Right atrium auricular region (tissue), 2 donors: ENCODE measurements at regions not wholly inside any gene's neighbourhood (a gene's known extent, or its start where the extent isn't known, plus 50 kb on each side); places are given as distances from the start of the nearest gene placed in this dataset.

ENCODE experiments used
- DNase-seq: peaks from one replicate; pipeline ENCODE4 v3.0.0-alpha.2; 2019; ENCODE audit warnings: low spot score
- H3K27ac ChIP-seq, 2 donors: fragments of 200-600 bp; sonication (generic); 1 replicate in 1 of 2; 2 replicates in 1 of 2; pipeline ENCODE4 v1.5.1; 2016 to 2019
- H3K27me3 ChIP-seq, 2 donors: fragments of 200-600 bp; sonication (generic); one replicate each; pipeline versions ENCODE4 v1.5.1 to v1.6.0; 2017 to 2019
- H3K36me3 ChIP-seq: fragments of 200-600 bp; sonication (generic); one replicate; pipeline ENCODE4 v1.5.1; 2016
- H3K4me1 ChIP-seq, 2 donors: fragments of 200-600 bp; sonication (generic); one replicate each; pipeline versions ENCODE4 v1.5.1 to v1.6.0; 2017 to 2019
- H3K4me3 ChIP-seq, 2 donors: fragments of 200-600 bp; sonication (generic); 1 replicate in 1 of 2; 2 replicates in 1 of 2; pipeline ENCODE4 v1.5.1; 2017 to 2019; ENCODE audit warnings: mild to moderate bottlenecking in 1 of 2, moderate library complexity in 1 of 2
- H3K9me3 ChIP-seq, 2 donors: fragments of 200-600 bp; sonication (generic); one replicate each; pipeline ENCODE4 v1.5.1; 2019
- CTCF ChIP-seq, 2 donors: fragments of 200-600 bp; sonication (generic); IDR thresholded peaks; one replicate each; pipeline ENCODE4 v1.5.1; 2019; ENCODE audit warnings: antibody characterized with exemption in 2 of 2

GRCh38 chr16:16909126-16909525 is 530.2 kb downstream of the NPIPA7 start:
- no peaks in the 10 kb centered on the region for H3K36me3 ChIP-seq
- H3K4me3 ChIP-seq = no peak overlapping the region
- H3K9me3 ChIP-seq = no peaks in the 10 kb centered on the region
- no peaks in the 10 kb centered on the region for H3K27me3 ChIP-seq
- no peak for DNase-seq
- TF ChIP-seq CTCF (IDR thresholded peaks at IDR 0.05) = no peak
- no peak overlapping the region for H3K27ac ChIP-seq
- H3K4me1 ChIP-seq = no peaks in the 10 kb centered on the region

GRCh38 chr16:16910666-16911065 is 531.7 kb downstream of the NPIPA7 start:
- H3K4me3 ChIP-seq = no peak overlapping the region
- H3K27me3 ChIP-seq = no peaks in the 10 kb centered on the region
- H3K27ac ChIP-seq = no peak overlapping the region
- TF ChIP-seq CTCF (IDR thresholded peaks at IDR 0.05) = no peak
- DNase-seq = no peak
- no peaks in the 10 kb centered on the region for H3K36me3 ChIP-seq
- no peaks in the 10 kb centered on the region for H3K9me3 ChIP-seq
- no peaks in the 10 kb centered on the region for H3K4me1 ChIP-seq

GRCh38 chr16:16915771-16916170 is 536.8 kb downstream of the NPIPA7 start:
- TF ChIP-seq CTCF (IDR thresholded peaks at IDR 0.05) = no peak
- DNase-seq = no peak
- Histone ChIP-seq H3K4me3 (no peak overlapping the region), H3K36me3 (no peaks in the 10 kb centered on the region), H3K4me1 (no peaks in the 10 kb centered on the region), H3K9me3 (no peaks in the 10 kb centered on the region), H3K27ac (no peak overlapping the region), H3K27me3 (no peaks in the 10 kb centered on the region)

- Histone ChIP-seq H3K4me1 (no peaks in the 10 kb centered on the region), H3K27ac (no peak overlapping the region), H3K4me3 (no peak overlapping the region), H3K9me3 (no peaks in the 10 kb centered on the region), H3K27me3 (no peaks in the 10 kb centered on the region), H3K36me3 (no peaks in the 10 kb centered on the region)
- TF ChIP-seq CTCF (IDR thresholded peaks at IDR 0.05) = no peak
- DNase-seq = no peak
Observed at GRCh38 chr16:16917191-16917785, 538.3 kb downstream of the NPIPA7 start.

- H3K9me3 ChIP-seq = no peaks in the 10 kb centered on the region
- no peaks in the 10 kb centered on the region for H3K4me1 ChIP-seq
- no peak overlapping the region for H3K4me3 ChIP-seq
- no peak for TF ChIP-seq CTCF (IDR thresholded peaks at IDR 0.05)
- no peak overlapping the region for H3K27ac ChIP-seq
- no peak for DNase-seq
- H3K27me3 ChIP-seq = no peaks in the 10 kb centered on the region
- no peaks in the 10 kb centered on the region for H3K36me3 ChIP-seq
Observed at GRCh38 chr16:16923479-16923878, 544.5 kb downstream of the NPIPA7 start.

GRCh38 chr16:16924613-16925012 is 545.7 kb downstream of the NPIPA7 start:
- Histone ChIP-seq H3K4me1 (no peaks in the 10 kb centered on the region), H3K4me3 (no peak overlapping the region), H3K9me3 (no peaks in the 10 kb centered on the region), H3K27ac (no peak overlapping the region), H3K27me3 (no peaks in the 10 kb centered on the region), H3K36me3 (no peaks in the 10 kb centered on the region)
- DNase-seq = no peak
- TF ChIP-seq CTCF (IDR thresholded peaks at IDR 0.05) = no peak
